SK-N-SH (cell line): ENCODE measurements at regions not wholly inside any gene's neighbourhood (a gene's known extent, or its start where the extent isn't known, plus 50 kb on each side); places are given as distances from the start of the nearest gene placed in this dataset.

Experiments
- EP300 ChIP-seq, 2 experiments: IDR thresholded peaks; 2 replicates each; pipeline versions ENCODE4 v1.4.0 to v1.6.1; 2012; ENCODE audit warnings: borderline replicate concordance in 1 of 2, low read depth in 1 of 2, low read length in 1 of 2
- FOXJ3 ChIP-seq: sonication (generic); formaldehyde crosslinking; IDR thresholded peaks from 2 replicates; pipeline ENCODE4 v1.5.1; 2020; ENCODE audit warnings: mild to moderate bottlenecking, missing genetic modification reagents
- JUND ChIP-seq: IDR thresholded peaks from 2 replicates; pipeline ENCODE4 v1.4.0; 2012
- NFIC ChIP-seq: IDR thresholded peaks from 2 replicates; pipeline ENCODE4 v1.4.0; 2012; ENCODE audit warnings: borderline replicate concordance
- NRF1 ChIP-seq: IDR thresholded peaks from 2 replicates; pipeline ENCODE4 v1.6.1; 2012; ENCODE audit warnings: low read depth, mild to moderate bottlenecking, low read length
- POLR2AphosphoS5 ChIP-seq: IDR thresholded peaks from 2 replicates; pipeline ENCODE4 v1.6.1; 2012; ENCODE audit warnings: low read depth, low read length
- TCF12 ChIP-seq: IDR thresholded peaks from 2 replicates; pipeline ENCODE4 v1.4.0; 2012
- YY1 ChIP-seq: IDR thresholded peaks from 2 replicates; pipeline ENCODE4 v1.4.0; 2012; ENCODE audit warnings: low read depth, mild to moderate bottlenecking
- TF ChIP-seq, protein P1 (sequence below): fragments of 150-350 bp; IDR thresholded peaks from 2 replicates; pipeline ENCODE4 v1.6.1; 2017; ENCODE audit warnings: antibody characterized with exemption, low read length, low read depth, borderline replicate concordance
- TF ChIP-seq, protein P2 (sequence below): fragments of 200-600 bp; sonication (generic); IDR thresholded peaks from 2 replicates; pipeline ENCODE4 v1.6.1; 2017; ENCODE audit warnings: antibody characterized with exemption, mild to moderate bottlenecking, moderate library complexity
- TF ChIP-seq, protein P3 (sequence below): IDR thresholded peaks from 2 replicates; pipeline ENCODE4 v1.4.0; 2012; ENCODE audit warnings: low read depth, borderline replicate concordance

DNA sequence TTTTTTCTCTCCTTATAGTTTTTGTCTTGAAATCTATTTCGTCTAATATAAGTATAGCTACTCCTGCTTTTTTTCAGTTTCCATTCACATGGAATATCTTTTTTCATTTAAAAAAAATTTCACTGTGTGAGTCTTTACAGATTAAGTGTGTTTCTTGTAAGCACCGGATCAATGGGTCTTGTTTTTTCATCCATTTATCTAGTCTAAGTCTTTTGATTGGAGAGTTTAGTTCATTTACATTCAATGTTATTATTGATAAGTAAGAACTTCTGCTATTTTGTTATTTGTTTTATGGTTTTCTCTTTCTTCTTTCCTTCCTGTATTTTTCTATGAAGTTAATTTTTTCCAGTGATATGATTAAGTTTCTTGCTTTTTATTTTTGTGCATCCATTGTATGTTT, 216.7 kb upstream of the CNTNAP2 start:
- TF ChIP-seq, protein P1, sequence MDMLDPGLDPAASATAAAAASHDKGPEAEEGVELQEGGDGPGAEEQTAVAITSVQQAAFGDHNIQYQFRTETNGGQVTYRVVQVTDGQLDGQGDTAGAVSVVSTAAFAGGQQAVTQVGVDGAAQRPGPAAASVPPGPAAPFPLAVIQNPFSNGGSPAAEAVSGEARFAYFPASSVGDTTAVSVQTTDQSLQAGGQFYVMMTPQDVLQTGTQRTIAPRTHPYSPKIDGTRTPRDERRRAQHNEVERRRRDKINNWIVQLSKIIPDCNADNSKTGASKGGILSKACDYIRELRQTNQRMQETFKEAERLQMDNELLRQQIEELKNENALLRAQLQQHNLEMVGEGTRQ: no peak
- TF ChIP-seq, protein P2, sequence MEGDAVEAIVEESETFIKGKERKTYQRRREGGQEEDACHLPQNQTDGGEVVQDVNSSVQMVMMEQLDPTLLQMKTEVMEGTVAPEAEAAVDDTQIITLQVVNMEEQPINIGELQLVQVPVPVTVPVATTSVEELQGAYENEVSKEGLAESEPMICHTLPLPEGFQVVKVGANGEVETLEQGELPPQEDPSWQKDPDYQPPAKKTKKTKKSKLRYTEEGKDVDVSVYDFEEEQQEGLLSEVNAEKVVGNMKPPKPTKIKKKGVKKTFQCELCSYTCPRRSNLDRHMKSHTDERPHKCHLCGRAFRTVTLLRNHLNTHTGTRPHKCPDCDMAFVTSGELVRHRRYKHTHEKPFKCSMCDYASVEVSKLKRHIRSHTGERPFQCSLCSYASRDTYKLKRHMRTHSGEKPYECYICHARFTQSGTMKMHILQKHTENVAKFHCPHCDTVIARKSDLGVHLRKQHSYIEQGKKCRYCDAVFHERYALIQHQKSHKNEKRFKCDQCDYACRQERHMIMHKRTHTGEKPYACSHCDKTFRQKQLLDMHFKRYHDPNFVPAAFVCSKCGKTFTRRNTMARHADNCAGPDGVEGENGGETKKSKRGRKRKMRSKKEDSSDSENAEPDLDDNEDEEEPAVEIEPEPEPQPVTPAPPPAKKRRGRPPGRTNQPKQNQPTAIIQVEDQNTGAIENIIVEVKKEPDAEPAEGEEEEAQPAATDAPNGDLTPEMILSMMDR: no peak
- TF ChIP-seq NFIC (no peak), TCF12 (no peak), NRF1 (no peak), FOXJ3 (no peak), EP300 (IDR thresholded peaks at IDR 0.05; ENCODE audit: borderline replicate concordance in 1 of 2, low read depth in 1 of 2, low read length in 1 of 2) (no peak), JUND (no peak), POLR2AphosphoS5 (no peak), YY1 (no peak)
- TF ChIP-seq, protein P3, sequence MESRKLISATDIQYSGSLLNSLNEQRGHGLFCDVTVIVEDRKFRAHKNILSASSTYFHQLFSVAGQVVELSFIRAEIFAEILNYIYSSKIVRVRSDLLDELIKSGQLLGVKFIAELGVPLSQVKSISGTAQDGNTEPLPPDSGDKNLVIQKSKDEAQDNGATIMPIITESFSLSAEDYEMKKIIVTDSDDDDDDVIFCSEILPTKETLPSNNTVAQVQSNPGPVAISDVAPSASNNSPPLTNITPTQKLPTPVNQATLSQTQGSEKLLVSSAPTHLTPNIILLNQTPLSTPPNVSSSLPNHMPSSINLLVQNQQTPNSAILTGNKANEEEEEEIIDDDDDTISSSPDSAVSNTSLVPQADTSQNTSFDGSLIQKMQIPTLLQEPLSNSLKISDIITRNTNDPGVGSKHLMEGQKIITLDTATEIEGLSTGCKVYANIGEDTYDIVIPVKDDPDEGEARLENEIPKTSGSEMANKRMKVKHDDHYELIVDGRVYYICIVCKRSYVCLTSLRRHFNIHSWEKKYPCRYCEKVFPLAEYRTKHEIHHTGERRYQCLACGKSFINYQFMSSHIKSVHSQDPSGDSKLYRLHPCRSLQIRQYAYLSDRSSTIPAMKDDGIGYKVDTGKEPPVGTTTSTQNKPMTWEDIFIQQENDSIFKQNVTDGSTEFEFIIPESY: no peak
